C4-2B (cell line): ENCODE measurements at regions not wholly inside any gene's neighbourhood (a gene's known extent, or its start where the extent isn't known, plus 50 kb on each side); places are given as distances from the start of the nearest gene placed in this dataset.

Source experiments
- ZFX ChIP-seq: fragments of 450-650 bp; IDR thresholded peaks from 2 replicates; pipeline ENCODE4 v1.6.1; 2017
- TF ChIP-seq, protein P1 (sequence below): fragments of 450-650 bp; conservative IDR thresholded peaks from 2 replicates; pipeline ENCODE4 v1.5.1; 2017; ENCODE audit warnings: mild to moderate bottlenecking

DNA sequence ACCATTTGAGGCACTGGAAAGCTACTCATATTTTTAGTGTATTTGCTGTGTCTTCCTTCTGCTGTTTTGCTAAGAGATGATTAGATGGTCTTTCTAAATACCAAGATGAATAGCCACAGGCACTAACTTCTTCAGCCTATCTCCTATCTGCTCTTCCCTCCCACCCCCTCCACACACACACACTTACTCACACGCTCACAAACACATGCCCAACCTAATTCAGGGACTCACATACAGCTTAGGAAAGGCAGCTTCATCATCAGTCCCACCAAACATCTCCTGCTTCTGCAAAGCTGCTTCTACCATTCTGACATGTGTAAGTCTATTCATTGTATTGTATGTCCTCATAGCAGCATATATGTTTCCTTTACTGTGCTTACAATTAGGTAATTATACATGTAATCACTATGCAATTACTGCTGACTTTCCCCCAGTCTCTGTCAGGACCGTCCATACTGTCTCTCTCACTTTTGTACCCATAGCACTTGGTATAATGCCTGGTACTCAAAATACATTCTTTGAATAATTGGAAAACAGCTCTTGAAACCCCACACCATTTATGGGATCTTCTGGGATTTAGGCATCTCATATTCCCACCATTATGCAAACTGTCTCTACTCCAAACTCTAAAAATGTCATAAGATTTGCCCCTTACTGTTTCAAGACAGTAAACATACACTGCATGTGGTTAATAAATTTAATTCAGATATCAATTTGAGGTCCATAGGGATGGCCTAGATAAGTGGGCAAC lies 83.3 kb upstream of the HIF1A start:
- TF ChIP-seq, protein P1, sequence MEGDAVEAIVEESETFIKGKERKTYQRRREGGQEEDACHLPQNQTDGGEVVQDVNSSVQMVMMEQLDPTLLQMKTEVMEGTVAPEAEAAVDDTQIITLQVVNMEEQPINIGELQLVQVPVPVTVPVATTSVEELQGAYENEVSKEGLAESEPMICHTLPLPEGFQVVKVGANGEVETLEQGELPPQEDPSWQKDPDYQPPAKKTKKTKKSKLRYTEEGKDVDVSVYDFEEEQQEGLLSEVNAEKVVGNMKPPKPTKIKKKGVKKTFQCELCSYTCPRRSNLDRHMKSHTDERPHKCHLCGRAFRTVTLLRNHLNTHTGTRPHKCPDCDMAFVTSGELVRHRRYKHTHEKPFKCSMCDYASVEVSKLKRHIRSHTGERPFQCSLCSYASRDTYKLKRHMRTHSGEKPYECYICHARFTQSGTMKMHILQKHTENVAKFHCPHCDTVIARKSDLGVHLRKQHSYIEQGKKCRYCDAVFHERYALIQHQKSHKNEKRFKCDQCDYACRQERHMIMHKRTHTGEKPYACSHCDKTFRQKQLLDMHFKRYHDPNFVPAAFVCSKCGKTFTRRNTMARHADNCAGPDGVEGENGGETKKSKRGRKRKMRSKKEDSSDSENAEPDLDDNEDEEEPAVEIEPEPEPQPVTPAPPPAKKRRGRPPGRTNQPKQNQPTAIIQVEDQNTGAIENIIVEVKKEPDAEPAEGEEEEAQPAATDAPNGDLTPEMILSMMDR: no peak
- no peak for TF ChIP-seq ZFX
